ENCODE measurements at regions not wholly inside any gene's neighbourhood (a gene's known extent, or its start where the extent isn't known, plus 50 kb on each side); places are given as distances from the start of the nearest gene placed in this dataset.

DNA sequence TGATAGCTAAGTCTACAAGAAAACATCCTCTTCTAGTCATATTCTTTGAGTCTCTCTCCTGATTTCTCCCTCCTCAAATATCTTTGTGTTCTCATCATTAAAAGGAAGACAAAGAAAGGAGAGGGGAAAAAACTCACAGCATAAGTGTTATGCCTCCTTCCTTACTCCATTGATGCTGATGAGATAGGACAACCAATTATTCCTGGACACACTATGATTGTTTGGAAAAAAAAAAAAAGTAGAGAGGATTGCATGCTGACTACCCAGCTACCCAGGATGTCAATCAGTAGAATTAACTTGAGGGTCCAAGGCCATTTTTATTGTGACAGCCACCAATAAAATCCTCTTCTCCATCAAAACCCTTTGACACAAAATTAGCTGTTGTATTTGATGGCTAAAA is 299.1 kb upstream of the CDH8 start:
- TF ChIP-seq, protein P1, sequence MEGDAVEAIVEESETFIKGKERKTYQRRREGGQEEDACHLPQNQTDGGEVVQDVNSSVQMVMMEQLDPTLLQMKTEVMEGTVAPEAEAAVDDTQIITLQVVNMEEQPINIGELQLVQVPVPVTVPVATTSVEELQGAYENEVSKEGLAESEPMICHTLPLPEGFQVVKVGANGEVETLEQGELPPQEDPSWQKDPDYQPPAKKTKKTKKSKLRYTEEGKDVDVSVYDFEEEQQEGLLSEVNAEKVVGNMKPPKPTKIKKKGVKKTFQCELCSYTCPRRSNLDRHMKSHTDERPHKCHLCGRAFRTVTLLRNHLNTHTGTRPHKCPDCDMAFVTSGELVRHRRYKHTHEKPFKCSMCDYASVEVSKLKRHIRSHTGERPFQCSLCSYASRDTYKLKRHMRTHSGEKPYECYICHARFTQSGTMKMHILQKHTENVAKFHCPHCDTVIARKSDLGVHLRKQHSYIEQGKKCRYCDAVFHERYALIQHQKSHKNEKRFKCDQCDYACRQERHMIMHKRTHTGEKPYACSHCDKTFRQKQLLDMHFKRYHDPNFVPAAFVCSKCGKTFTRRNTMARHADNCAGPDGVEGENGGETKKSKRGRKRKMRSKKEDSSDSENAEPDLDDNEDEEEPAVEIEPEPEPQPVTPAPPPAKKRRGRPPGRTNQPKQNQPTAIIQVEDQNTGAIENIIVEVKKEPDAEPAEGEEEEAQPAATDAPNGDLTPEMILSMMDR (IDR thresholded peaks at IDR 0.05), result no peak
- no peak for TF ChIP-seq POLR2A (IDR thresholded peaks at IDR 0.05)
- no peak for TF ChIP-seq POLR2AphosphoS5 (IDR thresholded peaks at IDR 0.05; ENCODE audit: insufficient read depth in 1 of 2, low read depth in 1 of 2)

Measured in vagina (tissue), 2 donors.